ENCODE measurements at regions not wholly inside any gene's neighbourhood (a gene's known extent, or its start where the extent isn't known, plus 50 kb on each side); places are given as distances from the start of the nearest gene placed in this dataset.

GRCh38 chr10:37687581-37687980 lies 169.8 kb downstream of the ZNF248 start:
- 58 to 70% (median 68%) methylated on average over 3 of the region's 3 CpGs for WGBS, 3 donors
- TF ChIP-seq, protein P1, sequence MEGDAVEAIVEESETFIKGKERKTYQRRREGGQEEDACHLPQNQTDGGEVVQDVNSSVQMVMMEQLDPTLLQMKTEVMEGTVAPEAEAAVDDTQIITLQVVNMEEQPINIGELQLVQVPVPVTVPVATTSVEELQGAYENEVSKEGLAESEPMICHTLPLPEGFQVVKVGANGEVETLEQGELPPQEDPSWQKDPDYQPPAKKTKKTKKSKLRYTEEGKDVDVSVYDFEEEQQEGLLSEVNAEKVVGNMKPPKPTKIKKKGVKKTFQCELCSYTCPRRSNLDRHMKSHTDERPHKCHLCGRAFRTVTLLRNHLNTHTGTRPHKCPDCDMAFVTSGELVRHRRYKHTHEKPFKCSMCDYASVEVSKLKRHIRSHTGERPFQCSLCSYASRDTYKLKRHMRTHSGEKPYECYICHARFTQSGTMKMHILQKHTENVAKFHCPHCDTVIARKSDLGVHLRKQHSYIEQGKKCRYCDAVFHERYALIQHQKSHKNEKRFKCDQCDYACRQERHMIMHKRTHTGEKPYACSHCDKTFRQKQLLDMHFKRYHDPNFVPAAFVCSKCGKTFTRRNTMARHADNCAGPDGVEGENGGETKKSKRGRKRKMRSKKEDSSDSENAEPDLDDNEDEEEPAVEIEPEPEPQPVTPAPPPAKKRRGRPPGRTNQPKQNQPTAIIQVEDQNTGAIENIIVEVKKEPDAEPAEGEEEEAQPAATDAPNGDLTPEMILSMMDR (IDR thresholded peaks at IDR 0.05) = no peak
- intact Hi-C loops (cut with DNase I) = no loop called here
- peaks cover 6% of the 10 kb centered on the region for H3K9me3 ChIP-seq
- H3K36me3 ChIP-seq (ENCODE audit: insufficient read depth in 1 of 2, low read depth in 1 of 2) = no peaks in the 10 kb centered on the region
- DNase-seq (no peak), ATAC-seq (no peak)
- H3K4me1 ChIP-seq = no peaks in the 10 kb centered on the region
- H3K4me3 ChIP-seq = no peak overlapping the region
- peaks cover 0 to 2% (median 0%) of the 10 kb centered on the region in 3 donors for H3K27me3 ChIP-seq (ENCODE audit: insufficient read depth in 3 of 3, low read length in 2 of 3)
- no peak overlapping the region for H3K27ac ChIP-seq

DNA sequence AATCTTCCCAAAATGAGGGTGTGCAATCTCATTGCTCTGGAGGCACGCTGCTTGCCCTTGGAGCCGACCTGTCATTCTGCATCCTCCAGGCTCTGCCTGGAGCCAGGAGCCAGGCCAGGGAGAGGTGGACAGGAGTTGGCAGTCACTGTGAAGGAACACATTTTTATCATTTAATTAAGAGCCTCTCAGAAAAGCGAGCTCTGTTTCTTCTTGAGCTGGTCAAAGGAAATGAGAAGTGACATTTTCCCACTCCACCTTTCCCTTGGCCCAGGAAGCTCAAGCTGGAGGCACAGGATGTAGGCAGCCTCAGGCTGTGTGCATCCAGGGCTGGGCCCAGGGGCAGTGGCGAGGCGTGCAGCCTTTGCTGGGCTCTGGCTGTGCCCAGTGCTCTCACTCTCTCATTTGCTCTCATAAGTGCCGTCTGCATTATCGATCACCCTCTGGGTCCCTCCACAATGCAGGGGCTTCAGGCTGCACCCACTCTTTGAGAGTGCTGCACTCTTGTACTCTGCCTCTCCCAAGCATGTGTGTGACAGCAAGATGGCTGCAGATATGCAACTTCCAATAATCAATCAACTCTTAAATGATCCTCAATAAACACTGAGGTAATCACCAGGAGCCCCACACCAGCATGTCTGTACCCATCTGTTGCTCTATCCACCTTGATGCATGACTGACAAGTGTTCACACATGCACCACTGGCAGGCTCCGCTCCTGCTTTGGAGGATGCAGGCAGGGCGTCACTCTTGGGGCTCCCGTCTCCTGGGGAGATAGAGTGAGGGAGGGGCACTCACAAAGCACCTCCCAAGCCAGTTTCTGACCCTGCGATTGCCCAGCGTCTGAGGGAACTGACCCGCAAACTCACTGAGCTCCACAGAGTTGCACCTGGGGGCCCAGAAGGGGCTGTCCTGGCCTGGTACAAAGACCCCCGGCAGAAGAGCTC lies 171.4 kb downstream of the ZNF248 start:
- no peak for ATAC-seq
- H3K9me3 ChIP-seq = peaks cover 3% of the 10 kb centered on the region

DNA sequence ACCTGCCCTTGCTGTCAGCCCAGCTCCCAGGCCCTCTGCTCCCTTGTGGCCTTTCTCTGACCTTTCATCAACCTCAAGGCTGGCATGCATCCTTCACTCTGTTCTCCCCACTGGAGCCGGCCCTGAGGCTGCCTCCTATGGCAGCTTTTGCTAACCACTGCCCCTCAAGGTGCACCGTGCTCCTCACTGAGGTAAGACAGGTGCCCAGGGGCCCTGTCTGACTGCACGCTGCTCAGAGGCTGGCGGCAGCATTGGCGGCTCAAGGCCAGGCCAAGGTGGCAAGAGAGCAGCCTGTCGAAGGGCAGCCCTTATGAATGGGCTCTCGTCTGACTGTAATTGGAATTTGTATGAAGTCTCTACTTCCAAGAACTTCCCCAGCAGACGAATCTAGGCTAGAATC lies 172.6 kb downstream of the ZNF248 start:
- TF ChIP-seq, protein P1 (IDR thresholded peaks at IDR 0.05) = no peak
- no peak for DNase-seq
- no peak for ATAC-seq
- H3K27me3 ChIP-seq (ENCODE audit: insufficient read depth in 3 of 3, low read length in 2 of 3) = peaks cover 0 to 2% (median 0%) of the 10 kb centered on the region in 3 donors
- no peak overlapping the region for H3K4me3 ChIP-seq
- intact Hi-C loops (cut with DNase I) = no loop called here
- H3K27ac ChIP-seq = no peak overlapping the region
- no peaks in the 10 kb centered on the region for H3K4me1 ChIP-seq
- H3K9me3 ChIP-seq = no peaks in the 10 kb centered on the region
- H3K36me3 ChIP-seq (ENCODE audit: insufficient read depth in 1 of 2, low read depth in 1 of 2) = no peaks in the 10 kb centered on the region
- WGBS, 3 donors = 61 to 72% (median 72%) methylated on average over 8 of the region's 8 CpGs

More for the DNA sequence above, 171.4 kb downstream of the ZNF248 start:
- Histone ChIP-seq H3K27me3 (ENCODE audit: insufficient read depth in 3 of 3, low read length in 2 of 3) (peaks cover 0 to 2% (median 0%) of the 10 kb centered on the region in 3 donors), H3K36me3 (ENCODE audit: insufficient read depth in 1 of 2, low read depth in 1 of 2) (no peaks in the 10 kb centered on the region), H3K4me3 (no peak overlapping the region), H3K27ac (no peak overlapping the region), H3K4me1 (no peaks in the 10 kb centered on the region)
- intact Hi-C loops (cut with DNase I) = no loop called here
- 76 to 85% (median 79%) methylated on average over 14 of the region's 14 CpGs for WGBS, 3 donors
- TF ChIP-seq, protein P1 (IDR thresholded peaks at IDR 0.05) = no peak
- no peak for DNase-seq

DNA sequence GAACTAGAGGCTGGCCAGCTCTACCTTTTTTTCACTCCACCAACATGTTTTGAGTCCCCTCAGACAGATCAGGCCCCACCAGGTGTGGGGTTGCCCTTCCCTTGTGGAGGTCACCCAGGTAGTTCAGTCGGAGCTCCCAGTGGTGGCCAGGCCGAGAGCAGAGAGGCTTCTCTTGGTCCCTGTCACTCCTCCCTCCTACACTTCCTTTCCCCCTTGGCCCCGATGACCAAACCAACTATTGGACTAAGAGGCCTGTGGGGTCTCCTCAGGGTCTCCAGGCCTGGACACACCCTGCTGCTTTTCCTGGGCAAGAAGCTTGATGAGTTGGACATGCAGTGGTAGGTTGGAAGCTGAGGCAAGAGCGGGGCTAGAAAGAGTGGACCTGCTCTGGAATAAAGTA lies 174.8 kb downstream of the ZNF248 start:
- no peaks in the 10 kb centered on the region for H3K4me1 ChIP-seq
- intact Hi-C loops (cut with DNase I) = no loop called here
- no peaks in the 10 kb centered on the region for H3K36me3 ChIP-seq (ENCODE audit: insufficient read depth in 1 of 2, low read depth in 1 of 2)
- DNase-seq (no peak), ATAC-seq (no peak)
- TF ChIP-seq, protein P1 (IDR thresholded peaks at IDR 0.05) = no peak
- H3K4me3 ChIP-seq = no peak overlapping the region
- WGBS, 3 donors = 86 to 94% (median 93%) methylated on average over 4 of the region's 4 CpGs
- H3K27ac ChIP-seq = no peak overlapping the region
- peaks cover 0 to 2% (median 0%) of the 10 kb centered on the region in 3 donors for H3K27me3 ChIP-seq (ENCODE audit: insufficient read depth in 3 of 3, low read length in 2 of 3)
- H3K9me3 ChIP-seq = no peaks in the 10 kb centered on the region
